Thyroid gland (tissue), 4 donors: ENCODE measurements at regions not wholly inside any gene's neighbourhood (a gene's known extent, or its start where the extent isn't known, plus 50 kb on each side); places are given as distances from the start of the nearest gene placed in this dataset.

Experiments
- POLR2A ChIP-seq, 2 donors: fragments of 450-650 bp; IDR thresholded peaks; one replicate each; pipeline ENCODE4 v1.6.1; 2017; ENCODE audit warnings: antibody characterized with exemption in 2 of 2, mild to moderate bottlenecking in 2 of 2, moderate library complexity in 1 of 2
- TF ChIP-seq, protein P1 (sequence below), 6 experiments: fragments of 200-600 bp in 3 of 6; fragments of 450-650 bp in 3 of 6; sonication (generic) in 3 of 6; IDR thresholded peaks; one replicate each; pipeline ENCODE4 v1.5.1; 2016 to 2019; ENCODE audit warnings: antibody characterized with exemption in 6 of 6, mild to moderate bottlenecking in 2 of 6, inconsistent platforms in 1 of 6, moderate library complexity in 1 of 6

GRCh38 chr4:13721894-13722293, 94.4 kb upstream of the BOD1L1 start:
- TF ChIP-seq, protein P1, sequence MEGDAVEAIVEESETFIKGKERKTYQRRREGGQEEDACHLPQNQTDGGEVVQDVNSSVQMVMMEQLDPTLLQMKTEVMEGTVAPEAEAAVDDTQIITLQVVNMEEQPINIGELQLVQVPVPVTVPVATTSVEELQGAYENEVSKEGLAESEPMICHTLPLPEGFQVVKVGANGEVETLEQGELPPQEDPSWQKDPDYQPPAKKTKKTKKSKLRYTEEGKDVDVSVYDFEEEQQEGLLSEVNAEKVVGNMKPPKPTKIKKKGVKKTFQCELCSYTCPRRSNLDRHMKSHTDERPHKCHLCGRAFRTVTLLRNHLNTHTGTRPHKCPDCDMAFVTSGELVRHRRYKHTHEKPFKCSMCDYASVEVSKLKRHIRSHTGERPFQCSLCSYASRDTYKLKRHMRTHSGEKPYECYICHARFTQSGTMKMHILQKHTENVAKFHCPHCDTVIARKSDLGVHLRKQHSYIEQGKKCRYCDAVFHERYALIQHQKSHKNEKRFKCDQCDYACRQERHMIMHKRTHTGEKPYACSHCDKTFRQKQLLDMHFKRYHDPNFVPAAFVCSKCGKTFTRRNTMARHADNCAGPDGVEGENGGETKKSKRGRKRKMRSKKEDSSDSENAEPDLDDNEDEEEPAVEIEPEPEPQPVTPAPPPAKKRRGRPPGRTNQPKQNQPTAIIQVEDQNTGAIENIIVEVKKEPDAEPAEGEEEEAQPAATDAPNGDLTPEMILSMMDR (IDR thresholded peaks at IDR 0.05): no peak
- TF ChIP-seq POLR2A (IDR thresholded peaks at IDR 0.05): no peak
